GM19023 (cell line): ENCODE measurements at regions not wholly inside any gene's neighbourhood (a gene's known extent, or its start where the extent isn't known, plus 50 kb on each side); places are given as distances from the start of the nearest gene placed in this dataset.

Source experiments
- ATAC-seq: cut with Tn5 transposase; IDR thresholded peaks from one replicate; pipeline ENCODE4 v1.9.1; 2021; ENCODE audit warnings: mild to moderate bottlenecking, moderate library complexity; ENCODE audit not compliant: unreplicated experiment

- no peak for ATAC-seq
Observed at GRCh38 chr1:229024528-229025130, 246.3 kb upstream of the RAB4A start.

GRCh38 chr1:229025576-229025975 lies 245.3 kb upstream of the RAB4A start:
- ATAC-seq = no peak

DNA sequence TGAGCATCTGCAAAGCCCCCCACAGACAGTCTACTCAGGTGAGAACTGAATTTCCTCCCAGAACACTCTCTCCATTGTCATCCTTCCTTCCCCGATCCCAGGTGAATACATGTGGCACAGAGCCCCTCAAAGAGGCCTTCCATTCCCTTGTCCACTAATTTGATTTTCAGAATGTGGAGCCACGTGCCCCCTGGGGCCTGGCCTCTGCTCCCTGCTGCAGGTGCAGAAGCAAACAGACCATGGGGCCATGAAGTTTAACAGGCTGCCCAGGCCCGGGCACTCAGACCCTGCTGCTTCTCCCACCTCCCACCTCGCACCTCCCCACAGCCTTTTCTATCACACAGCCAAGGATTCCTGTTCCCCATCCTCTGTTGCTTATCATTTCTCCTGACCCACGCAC lies 243.8 kb upstream of the RAB4A start:
- no peak for ATAC-seq

DNA sequence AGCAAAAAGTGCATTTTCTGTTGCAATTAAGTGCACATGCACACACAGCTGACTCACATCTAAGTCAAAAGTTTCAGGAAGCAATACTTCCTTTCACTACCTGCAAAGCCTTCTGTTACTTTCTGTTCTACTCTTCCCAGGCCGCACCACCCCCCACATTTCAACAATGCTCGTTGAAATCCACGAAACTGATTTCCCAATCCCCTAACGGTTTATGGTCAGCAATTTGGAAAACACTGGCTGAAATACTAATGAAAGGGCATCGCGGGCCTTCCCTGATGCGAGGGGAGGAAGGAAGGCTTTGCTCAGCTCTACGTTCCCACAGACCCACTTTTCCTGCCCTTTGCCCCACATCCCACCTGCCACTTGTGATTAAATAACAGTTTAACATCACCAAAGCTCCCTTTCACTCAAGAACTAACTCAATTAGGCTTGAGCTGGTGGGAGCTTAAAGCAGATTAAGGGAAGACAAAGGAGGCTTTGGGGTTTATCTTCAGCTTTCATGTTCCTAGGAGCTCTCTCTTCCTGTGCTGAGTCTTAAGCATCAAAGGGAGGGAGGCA lies 243.2 kb upstream of the RAB4A start:
- no peak for ATAC-seq

- no peak for ATAC-seq
Observed at GRCh38 chr1:229028544-229028943, 242.4 kb upstream of the RAB4A start.

GRCh38 chr1:229028987-229029878 lies 241.7 kb upstream of the RAB4A start:
- no peak for ATAC-seq

DNA sequence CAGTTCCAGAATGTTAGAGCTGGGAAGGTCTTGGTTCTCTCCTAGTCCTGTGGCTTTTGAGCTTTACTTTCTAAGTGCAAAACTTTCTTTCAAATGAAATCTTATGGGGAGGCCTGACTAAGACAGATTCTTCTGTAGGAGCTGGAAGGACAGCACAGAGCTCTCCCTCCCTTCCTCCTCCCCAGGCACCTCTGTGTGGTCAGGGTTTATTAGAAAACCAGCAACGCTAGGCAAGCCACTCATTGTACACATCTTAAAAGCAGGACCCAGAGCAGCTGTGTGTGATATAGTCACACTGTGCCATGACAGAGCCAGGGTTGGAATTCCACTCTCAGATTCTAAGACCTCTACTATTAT lies 241.1 kb upstream of the RAB4A start:
- no peak for ATAC-seq

- no peak for ATAC-seq
Observed at GRCh38 chr1:229030630-229031029, 240.3 kb upstream of the RAB4A start.

- ATAC-seq = no peak
Observed at GRCh38 chr1:229031061-229031460, 239.8 kb upstream of the RAB4A start.

DNA sequence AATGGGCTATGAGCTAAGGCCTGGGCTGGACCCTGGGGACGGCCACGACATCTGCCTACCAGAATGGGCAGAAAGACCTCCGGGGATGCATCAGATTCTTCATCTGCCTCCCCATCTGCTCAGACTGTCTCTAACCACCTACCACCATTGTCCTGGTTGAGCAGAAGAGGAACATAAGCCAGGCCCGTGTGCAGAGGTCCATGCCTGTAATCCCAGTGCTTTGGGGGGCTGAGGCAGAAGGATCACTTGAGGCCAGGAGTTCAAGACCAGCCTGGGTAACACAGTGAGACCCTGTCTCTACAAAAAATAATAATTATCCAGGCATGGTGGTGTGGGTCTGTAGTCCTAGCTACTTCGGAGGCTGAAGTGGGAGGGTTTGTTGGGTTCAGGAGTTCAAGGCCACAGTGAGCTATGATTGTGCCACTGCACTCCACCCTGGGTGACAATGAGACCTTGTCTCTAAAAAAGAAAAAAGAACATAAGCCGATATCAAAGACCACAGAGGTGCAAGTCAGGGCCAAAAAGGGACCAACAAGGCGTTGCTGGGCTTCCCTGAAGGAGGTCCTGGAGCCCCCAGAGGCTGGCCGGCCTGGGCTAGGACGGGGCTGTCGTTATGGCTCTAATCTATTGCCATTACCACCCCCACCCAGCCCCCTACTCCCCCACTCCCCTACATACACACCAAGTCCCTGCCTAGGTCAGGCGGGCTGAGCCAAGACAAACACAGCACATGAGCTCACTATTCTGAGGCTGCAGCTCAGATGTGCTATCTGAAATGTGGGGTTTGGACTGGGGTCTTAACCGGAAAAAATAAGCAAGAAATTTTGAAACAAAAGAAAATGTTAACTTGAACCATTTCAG lies 239.2 kb upstream of the RAB4A start:
- ATAC-seq = no peak

DNA sequence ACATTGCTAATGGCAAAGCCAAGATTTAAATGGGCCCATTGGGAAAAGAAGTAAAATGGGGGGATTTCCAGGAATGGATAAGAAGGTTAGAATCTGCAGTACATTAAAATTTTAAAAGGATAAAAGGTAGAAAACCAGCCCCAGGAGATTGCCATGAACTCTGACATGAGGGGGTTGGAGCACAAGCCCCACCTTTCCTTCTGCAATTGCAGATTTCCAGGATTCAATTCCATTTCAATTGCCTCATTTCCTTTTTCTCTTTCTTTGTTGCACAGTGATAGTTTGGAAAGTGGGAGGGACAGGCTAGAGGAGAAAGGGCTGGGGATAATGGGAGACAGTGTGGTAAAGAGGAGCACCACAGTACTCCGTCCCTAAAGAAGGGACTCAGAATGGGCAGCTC lies 238.5 kb upstream of the RAB4A start:
- no peak for ATAC-seq

- ATAC-seq = no peak
Observed at GRCh38 chr1:229033480-229033879, 237.4 kb upstream of the RAB4A start.

DNA sequence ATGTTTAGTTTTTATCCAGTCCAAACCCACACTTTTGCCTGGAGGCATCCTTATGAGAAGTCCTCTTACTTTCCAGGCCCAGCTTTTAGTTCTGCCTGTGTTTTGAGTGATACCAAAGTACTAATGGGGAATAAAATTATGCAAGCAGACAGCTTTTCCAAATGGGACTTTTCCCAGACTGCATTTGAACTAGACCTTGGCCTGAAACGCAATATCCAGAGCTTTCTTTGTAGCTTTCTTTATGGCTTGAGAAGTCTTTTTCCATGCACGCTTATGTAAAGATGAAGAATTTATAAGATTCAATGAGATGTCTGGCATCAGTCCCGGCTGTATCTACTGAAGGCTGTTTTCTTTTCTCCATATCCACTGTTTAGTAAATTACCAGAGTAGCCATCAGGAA lies 236.6 kb upstream of the RAB4A start:
- ATAC-seq = no peak

- peak; percentile 85 for ATAC-seq
Observed at GRCh38 chr1:229035054-229035747, 235.7 kb upstream of the RAB4A start.

GRCh38 chr1:229035748-229036082 lies 235.2 kb upstream of the RAB4A start:
- ATAC-seq = peak; percentile 17

GRCh38 chr1:229037806-229038405 lies 233.0 kb upstream of the RAB4A start:
- no peak for ATAC-seq

- no peak for ATAC-seq
Observed at GRCh38 chr1:229040630-229041358, 230.1 kb upstream of the RAB4A start.

- ATAC-seq = no peak
Observed at GRCh38 chr1:229041946-229042345, 229.0 kb upstream of the RAB4A start.

GRCh38 chr1:229042482-229042881 lies 228.4 kb upstream of the RAB4A start:
- no peak for ATAC-seq

- ATAC-seq = no peak
Observed at GRCh38 chr1:229043115-229043514, 227.8 kb upstream of the RAB4A start.
